AG04449 (cell line): ENCODE measurements at regions not wholly inside any gene's neighbourhood (a gene's known extent, or its start where the extent isn't known, plus 50 kb on each side); places are given as distances from the start of the nearest gene placed in this dataset.

ENCODE experiments used
- CTCF ChIA-PET: fragments of 350-600 bp; formaldehyde crosslinking; extraction: SDS; loops from one replicate; lab custom pipeline; 2021; ENCODE audit warnings: antibody characterized with exemption; lab: Yijun Ruan, JAX
- POLR2A ChIA-PET: fragments of 400-600, 350-600 bp; formaldehyde crosslinking; extraction: SDS; loops from one replicate; lab custom pipeline; 2020; ENCODE audit warnings: antibody characterized with exemption, inconsistent platforms; lab: Yijun Ruan, JAX
- DNase-seq: peaks from one replicate; pipeline ENCODE4 v3.0.0-alpha.2; 2010; ENCODE audit warnings: low read depth, low spot score
- H3K4me3 ChIP-seq: 2 replicates; pipeline ENCODE4 v1.5.1; 2011; ENCODE audit warnings: low read depth, mild to moderate bottlenecking, control low read depth, low read length
- CTCF ChIP-seq: IDR thresholded peaks from one replicate; pipeline ENCODE4 v1.5.1; 2011; ENCODE audit warnings: mild to moderate bottlenecking, moderate library complexity, low read length, control low read depth, inconsistent platforms; ENCODE audit not compliant: insufficient read depth; ENCODE audit errors: missing control alignments

- ChIA-PET CTCF (no interaction called here), POLR2A (no interaction called here)
- no peak overlapping the region for H3K4me3 ChIP-seq
- no peak for TF ChIP-seq CTCF
- no peak for DNase-seq
These were observed 429.0 kb upstream of the PIK3C3 start for GRCh38 chr18:41526054-41526453.

- no peak for DNase-seq
- no peak for TF ChIP-seq CTCF
- ChIA-PET POLR2A (no interaction called here), CTCF (no interaction called here)
- no peak overlapping the region for H3K4me3 ChIP-seq
These were observed 430.2 kb upstream of the PIK3C3 start for GRCh38 chr18:41524674-41525470.

DNA sequence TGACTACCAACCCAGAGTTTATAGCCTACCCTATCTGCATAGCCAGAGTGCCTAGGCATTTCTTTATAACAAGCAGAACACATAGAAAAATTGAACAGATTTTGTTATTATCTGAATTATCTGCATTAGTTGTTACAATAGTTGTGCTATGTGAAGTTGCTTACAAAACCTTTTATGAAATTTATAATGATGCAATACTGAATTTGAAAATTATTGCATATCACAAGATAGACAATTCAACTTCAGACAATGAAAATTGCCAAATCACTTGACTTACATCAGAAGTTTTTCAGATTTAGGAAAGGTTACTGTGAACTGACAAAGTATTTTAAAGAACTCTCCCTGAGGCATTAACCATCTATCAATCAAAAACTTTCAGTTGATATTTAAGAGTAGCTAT, 437.9 kb upstream of the PIK3C3 start:
- no peak overlapping the region for H3K4me3 ChIP-seq
- no peak for TF ChIP-seq CTCF
- ChIA-PET POLR2A (no interaction called here), CTCF (no interaction called here)
- DNase-seq: no peak

DNA sequence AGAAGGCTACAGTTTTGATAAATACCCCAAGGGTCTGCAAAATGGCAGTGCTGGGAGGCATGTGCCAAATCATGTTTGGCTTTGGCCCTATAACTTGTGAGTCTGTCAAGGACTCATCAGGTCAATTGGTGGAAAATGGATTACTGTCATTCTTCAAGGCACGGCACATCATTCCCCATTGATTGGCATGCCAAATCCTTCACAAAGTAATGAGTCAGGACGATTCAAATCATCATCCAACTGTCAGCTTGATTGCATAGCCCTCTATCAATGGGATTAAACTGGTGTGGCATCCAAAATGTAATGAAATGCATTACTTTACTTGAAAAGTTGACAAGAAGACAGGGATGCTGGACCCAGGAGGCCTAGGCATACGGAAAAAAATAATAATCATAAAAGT, 441.6 kb upstream of the PIK3C3 start:
- no peak overlapping the region for H3K4me3 ChIP-seq
- POLR2A ChIA-PET: no interaction called here
- no peak for DNase-seq
- CTCF ChIA-PET: no interaction called here
- TF ChIP-seq CTCF: no peak

GRCh38 chr18:41504316-41504715, 450.7 kb upstream of the PIK3C3 start:
- no peak for DNase-seq
- TF ChIP-seq CTCF: no peak
- ChIA-PET CTCF (no interaction called here), POLR2A (no interaction called here)
- H3K4me3 ChIP-seq: no peak overlapping the region

DNA sequence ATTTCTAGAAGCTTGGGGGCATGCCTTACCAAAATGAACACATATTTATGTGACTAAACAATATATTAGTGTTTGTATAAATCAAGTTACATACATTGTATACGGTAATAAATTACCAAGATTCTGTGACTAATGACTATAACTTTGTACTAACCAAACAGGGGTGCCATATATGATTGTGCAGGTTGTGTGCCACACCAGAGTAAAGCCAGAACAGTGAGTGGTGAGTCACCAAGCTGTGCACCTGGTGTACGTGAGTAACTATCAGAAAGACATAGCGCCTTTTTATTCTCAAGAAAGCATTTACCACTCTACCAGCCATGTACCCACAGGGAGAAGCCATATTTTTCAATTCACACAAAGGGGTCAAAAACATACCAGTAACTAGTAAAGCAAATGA, 453.2 kb upstream of the PIK3C3 start:
- CTCF ChIA-PET: no interaction called here
- POLR2A ChIA-PET: no interaction called here
- TF ChIP-seq CTCF: no peak
- no peak overlapping the region for H3K4me3 ChIP-seq
- DNase-seq: no peak
